ENCODE measurements at regions not wholly inside any gene's neighbourhood (a gene's known extent, or its start where the extent isn't known, plus 50 kb on each side); places are given as distances from the start of the nearest gene placed in this dataset.

GRCh38 chr9:135188681-135189151 is 101.2 kb downstream of the OLFM1 start:
- no peak overlapping the region for H3K9ac ChIP-seq (ENCODE audit: low read depth, low read length, poor library complexity, severe bottlenecking)
- no peak overlapping the region for H3K4me3 ChIP-seq (ENCODE audit: low read length, poor library complexity, severe bottlenecking)
- H3K27me3 ChIP-seq (ENCODE audit: insufficient read depth, low read length, poor library complexity, severe bottlenecking): no peaks in the 10 kb centered on the region
- no peaks in the 10 kb centered on the region for H3K4me1 ChIP-seq (ENCODE audit: insufficient read depth, low read length, poor library complexity, severe bottlenecking)
- no peaks in the 10 kb centered on the region for H3F3A ChIP-seq (ENCODE audit: low read depth)
- no peaks in the 10 kb centered on the region for H3K9me3 ChIP-seq (ENCODE audit: insufficient read depth, low read depth, low read length)
- H4K20me1 ChIP-seq (ENCODE audit: insufficient read depth, low read length, poor library complexity, severe bottlenecking): no peaks in the 10 kb centered on the region
- H3K79me2 ChIP-seq (ENCODE audit: insufficient read depth, low read length): no peaks in the 10 kb centered on the region
- no peak for TF ChIP-seq EZH2phosphoT487 (IDR thresholded peaks at IDR 0.05; ENCODE audit: borderline replicate concordance)
- TF ChIP-seq CTCF (conservative IDR thresholded peaks at IDR 0.05; ENCODE audit: low read length): no peak
- H3K4me2 ChIP-seq (ENCODE audit: low read depth, low read length, poor library complexity, severe bottlenecking): no peak overlapping the region
- no peak overlapping the region for H2AFZ ChIP-seq (ENCODE audit: low read length)
- no peaks in the 10 kb centered on the region for H3K9me2 ChIP-seq (replicated peaks; ENCODE audit: low read depth, low read length)
- no peaks in the 10 kb centered on the region for H3K36me3 ChIP-seq (ENCODE audit: insufficient read depth, low read length)

GRCh38 chr9:135189497-135189896 is 102.0 kb downstream of the OLFM1 start:
- TF ChIP-seq CTCF (conservative IDR thresholded peaks at IDR 0.05; ENCODE audit: low read length) (no peak), EZH2phosphoT487 (IDR thresholded peaks at IDR 0.05; ENCODE audit: borderline replicate concordance) (no peak)
- Histone ChIP-seq H3K4me2 (ENCODE audit: low read depth, low read length, poor library complexity, severe bottlenecking) (no peak overlapping the region), H3K9ac (ENCODE audit: low read depth, low read length, poor library complexity, severe bottlenecking) (no peak overlapping the region), H3K4me3 (ENCODE audit: low read length, poor library complexity, severe bottlenecking) (no peak overlapping the region), H3K79me2 (ENCODE audit: insufficient read depth, low read length) (no peaks in the 10 kb centered on the region), H4K20me1 (ENCODE audit: insufficient read depth, low read length, poor library complexity, severe bottlenecking) (no peaks in the 10 kb centered on the region), H3K9me3 (ENCODE audit: insufficient read depth, low read depth, low read length) (no peaks in the 10 kb centered on the region), H3K27me3 (ENCODE audit: insufficient read depth, low read length, poor library complexity, severe bottlenecking) (no peaks in the 10 kb centered on the region), H3K4me1 (ENCODE audit: insufficient read depth, low read length, poor library complexity, severe bottlenecking) (no peaks in the 10 kb centered on the region), H3K36me3 (ENCODE audit: insufficient read depth, low read length) (no peaks in the 10 kb centered on the region), H3F3A (ENCODE audit: low read depth) (no peaks in the 10 kb centered on the region), H3K9me2 (replicated peaks; ENCODE audit: low read depth, low read length) (no peaks in the 10 kb centered on the region), H2AFZ (ENCODE audit: low read length) (no peak overlapping the region)

- Histone ChIP-seq H3K4me3 (ENCODE audit: low read length, poor library complexity, severe bottlenecking) (no peak overlapping the region), H3K4me1 (ENCODE audit: insufficient read depth, low read length, poor library complexity, severe bottlenecking) (no peaks in the 10 kb centered on the region), H3F3A (ENCODE audit: low read depth) (no peaks in the 10 kb centered on the region), H2AFZ (ENCODE audit: low read length) (no peak overlapping the region), H3K9me3 (ENCODE audit: insufficient read depth, low read depth, low read length) (peaks cover 7% of the 10 kb centered on the region; the same call in 1 of the 2 replicates), H3K27me3 (ENCODE audit: insufficient read depth, low read length, poor library complexity, severe bottlenecking) (no peaks in the 10 kb centered on the region), H3K9ac (ENCODE audit: low read depth, low read length, poor library complexity, severe bottlenecking) (no peak overlapping the region), H3K4me2 (ENCODE audit: low read depth, low read length, poor library complexity, severe bottlenecking) (no peak overlapping the region), H4K20me1 (ENCODE audit: insufficient read depth, low read length, poor library complexity, severe bottlenecking) (no peaks in the 10 kb centered on the region), H3K9me2 (replicated peaks; ENCODE audit: low read depth, low read length) (no peaks in the 10 kb centered on the region), H3K79me2 (ENCODE audit: insufficient read depth, low read length) (no peaks in the 10 kb centered on the region), H3K36me3 (ENCODE audit: insufficient read depth, low read length) (no peaks in the 10 kb centered on the region)
- TF ChIP-seq EZH2phosphoT487 (IDR thresholded peaks at IDR 0.05; ENCODE audit: borderline replicate concordance) (no peak), CTCF (conservative IDR thresholded peaks at IDR 0.05; ENCODE audit: low read length) (no peak)
Observed at GRCh38 chr9:135190789-135191577, 103.5 kb downstream of the OLFM1 start.

Data from Loucy (cell line).